ENCODE measurements at regions not wholly inside any gene's neighbourhood (a gene's known extent, or its start where the extent isn't known, plus 50 kb on each side); places are given as distances from the start of the nearest gene placed in this dataset.
"Not testable (repeated sequence)": the region's sequence is repeated elsewhere in the genome, so short reads cannot be mapped to it uniquely, and the experiment has no call there.

GRCh38 chr2:136715146-136715545, 50.2 kb upstream of the THSD7B start:
- DNase-seq (ENCODE audit: low read depth), result no peak

- no peak for DNase-seq (ENCODE audit: low read depth)
Observed at GRCh38 chr2:136714452-136714951, 50.8 kb upstream of the THSD7B start.

GRCh38 chr2:136713739-136714138, 51.6 kb upstream of the THSD7B start:
- DNase-seq (ENCODE audit: low read depth), result no peak

- DNase-seq (ENCODE audit: low read depth), result no peak
Observed at GRCh38 chr2:136705336-136705735, 60.0 kb upstream of the THSD7B start.

GRCh38 chr2:136703214-136703613, 62.1 kb upstream of the THSD7B start:
- DNase-seq (ENCODE audit: low read depth), result no peak

- DNase-seq (ENCODE audit: low read depth), result no peak
Observed at GRCh38 chr2:136696438-136696837, 68.9 kb upstream of the THSD7B start.

GRCh38 chr2:136693966-136694365, 71.4 kb upstream of the THSD7B start:
- no peak for DNase-seq (ENCODE audit: low read depth)

GRCh38 chr2:136680079-136680478, 85.3 kb upstream of the THSD7B start:
- not testable (repeated sequence) for DNase-seq (ENCODE audit: low read depth)

GRCh38 chr2:136665736-136666135, 99.6 kb upstream of the THSD7B start:
- DNase-seq (ENCODE audit: low read depth), result no peak

GRCh38 chr2:136664713-136665405, 100.5 kb upstream of the THSD7B start:
- DNase-seq (ENCODE audit: low read depth), result no peak

- no peak for DNase-seq (ENCODE audit: low read depth)
Observed at GRCh38 chr2:136658201-136658600, 107.1 kb upstream of the THSD7B start.

- no peak for DNase-seq (ENCODE audit: low read depth)
Observed at GRCh38 chr2:136653861-136654260, 111.5 kb upstream of the THSD7B start.

GRCh38 chr2:136651456-136652010, 113.8 kb upstream of the THSD7B start:
- DNase-seq (ENCODE audit: low read depth), result no peak

- no peak for DNase-seq (ENCODE audit: low read depth)
Observed at GRCh38 chr2:136647039-136647438, 118.3 kb upstream of the THSD7B start.

GRCh38 chr2:136645236-136645828, 120.0 kb upstream of the THSD7B start:
- DNase-seq (ENCODE audit: low read depth), result no peak

GRCh38 chr2:136639651-136640050, 125.7 kb upstream of the THSD7B start:
- DNase-seq (ENCODE audit: low read depth), result no peak

- no peak for DNase-seq (ENCODE audit: low read depth)
Observed at GRCh38 chr2:136638193-136638592, 127.2 kb upstream of the THSD7B start.

- DNase-seq (ENCODE audit: low read depth), result no peak
Observed at GRCh38 chr2:136637402-136637801, 127.9 kb upstream of the THSD7B start.

- no peak for DNase-seq (ENCODE audit: low read depth)
Observed at GRCh38 chr2:136628490-136628889, 136.9 kb upstream of the THSD7B start.

- DNase-seq (ENCODE audit: low read depth), result no peak
Observed at GRCh38 chr2:136613096-136613495, 152.2 kb upstream of the THSD7B start.

GRCh38 chr2:136612079-136612478, 153.3 kb upstream of the THSD7B start:
- DNase-seq (ENCODE audit: low read depth), result no peak

GRCh38 chr2:136611451-136611850, 153.9 kb upstream of the THSD7B start:
- no peak for DNase-seq (ENCODE audit: low read depth)

GRCh38 chr2:136582628-136583205, 182.6 kb upstream of the THSD7B start:
- peak; percentile 4 for DNase-seq (ENCODE audit: low read depth)
